ENCODE measurements at regions not wholly inside any gene's neighbourhood (a gene's known extent, or its start where the extent isn't known, plus 50 kb on each side); places are given as distances from the start of the nearest gene placed in this dataset.
A peak's percentile ranks its signal among the peaks of the same experiment; 100 is the strongest.

DNA sequence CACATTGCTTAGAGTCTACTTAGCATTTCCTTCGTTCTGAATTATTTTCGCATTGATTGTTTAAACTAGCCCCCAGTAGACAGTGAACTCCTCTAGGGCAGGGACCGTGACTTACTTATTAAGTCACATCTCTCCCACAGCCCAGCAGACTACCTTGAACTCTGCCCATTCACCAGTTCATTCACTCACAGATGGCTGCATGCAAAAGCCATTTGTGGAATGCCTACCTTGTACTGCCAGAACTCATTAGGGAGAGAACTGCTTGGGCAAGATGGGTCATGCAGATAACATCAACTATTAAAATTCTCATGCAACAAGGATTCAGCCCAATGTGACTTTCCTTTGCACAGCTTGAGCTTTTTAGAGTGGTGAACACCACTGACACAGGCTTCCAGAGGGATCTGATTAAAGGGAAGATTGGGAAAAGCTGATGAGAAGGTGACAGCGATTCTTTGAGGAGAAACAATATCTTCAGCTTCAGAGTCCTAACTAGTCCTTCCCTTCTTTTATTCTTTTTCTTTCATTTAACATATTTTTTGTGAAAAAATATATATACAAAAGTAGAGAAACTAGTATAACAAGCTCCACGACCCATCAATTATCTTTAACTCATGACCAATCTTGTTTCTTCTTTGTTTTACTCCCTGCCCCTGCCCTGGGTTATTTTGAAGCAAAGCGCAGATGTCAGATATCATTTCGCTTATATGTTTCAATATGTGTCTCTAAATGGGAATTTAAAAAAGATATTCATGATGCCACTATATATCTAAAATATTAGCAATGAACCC lies 273.9 kb downstream of the CDC5L start:
- in situ Hi-C loops (cut with HindIII; ENCODE audit: low sequenced_read_pairs): loop anchor here (25.0 kb wide), 2 partner anchors 426 to 1276 kb away; no protein-coding TSS in a partner anchor
- DNase-seq (ENCODE audit: low read depth): no peak
- H3K4me3 ChIP-seq (ENCODE audit: low read depth, low read length): no peak overlapping the region
- TF ChIP-seq, protein P1, sequence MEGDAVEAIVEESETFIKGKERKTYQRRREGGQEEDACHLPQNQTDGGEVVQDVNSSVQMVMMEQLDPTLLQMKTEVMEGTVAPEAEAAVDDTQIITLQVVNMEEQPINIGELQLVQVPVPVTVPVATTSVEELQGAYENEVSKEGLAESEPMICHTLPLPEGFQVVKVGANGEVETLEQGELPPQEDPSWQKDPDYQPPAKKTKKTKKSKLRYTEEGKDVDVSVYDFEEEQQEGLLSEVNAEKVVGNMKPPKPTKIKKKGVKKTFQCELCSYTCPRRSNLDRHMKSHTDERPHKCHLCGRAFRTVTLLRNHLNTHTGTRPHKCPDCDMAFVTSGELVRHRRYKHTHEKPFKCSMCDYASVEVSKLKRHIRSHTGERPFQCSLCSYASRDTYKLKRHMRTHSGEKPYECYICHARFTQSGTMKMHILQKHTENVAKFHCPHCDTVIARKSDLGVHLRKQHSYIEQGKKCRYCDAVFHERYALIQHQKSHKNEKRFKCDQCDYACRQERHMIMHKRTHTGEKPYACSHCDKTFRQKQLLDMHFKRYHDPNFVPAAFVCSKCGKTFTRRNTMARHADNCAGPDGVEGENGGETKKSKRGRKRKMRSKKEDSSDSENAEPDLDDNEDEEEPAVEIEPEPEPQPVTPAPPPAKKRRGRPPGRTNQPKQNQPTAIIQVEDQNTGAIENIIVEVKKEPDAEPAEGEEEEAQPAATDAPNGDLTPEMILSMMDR (IDR thresholded peaks at IDR 0.05; ENCODE audit: low read depth, low read length, missing control alignments): no peak

DNA sequence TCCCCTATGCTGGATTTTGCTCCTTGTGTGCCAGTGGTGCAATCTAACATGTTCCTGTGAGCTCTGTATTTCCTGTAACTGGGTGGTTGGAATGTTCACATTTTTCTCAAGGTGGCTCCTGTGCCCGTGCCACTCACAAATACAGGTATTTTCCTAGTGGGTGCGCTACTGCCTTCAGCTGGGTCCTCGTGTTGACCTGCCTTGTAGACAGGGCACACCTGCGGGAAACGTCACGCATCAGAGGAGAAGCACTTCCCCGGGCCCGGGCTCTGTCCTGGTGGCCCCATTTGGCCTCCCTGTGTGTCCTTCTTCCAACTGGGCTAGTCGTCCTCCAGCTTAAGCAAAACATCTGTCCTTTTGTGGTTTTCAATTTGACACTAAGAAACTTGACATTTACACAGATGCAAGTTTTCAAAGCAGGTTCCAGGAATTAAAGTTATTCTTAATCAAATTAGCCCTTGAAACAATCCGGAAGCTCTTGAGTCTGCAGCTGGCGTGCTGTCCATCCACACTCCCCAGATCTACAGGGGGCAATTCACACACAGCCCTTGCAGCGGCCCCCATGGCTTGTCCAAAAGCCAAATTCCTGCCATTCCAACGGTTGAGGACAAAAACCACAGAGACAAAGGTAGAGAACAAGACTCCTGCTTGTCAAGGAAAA lies 275.1 kb downstream of the CDC5L start:
- in situ Hi-C loops (cut with HindIII; ENCODE audit: low sequenced_read_pairs): loop anchor here (25.0 kb wide), 2 partner anchors 425 to 1275 kb away; no protein-coding TSS in a partner anchor
- peak; percentile 97 for DNase-seq (ENCODE audit: low read depth)
- no peak overlapping the region for H3K4me3 ChIP-seq (ENCODE audit: low read depth, low read length)
- TF ChIP-seq, protein P1 (IDR thresholded peaks at IDR 0.05; ENCODE audit: low read depth, low read length, missing control alignments): no peak

GRCh38 chr6:44663860-44664634 lies 276.5 kb downstream of the CDC5L start:
- no peak for DNase-seq (ENCODE audit: low read depth)
- in situ Hi-C loops (cut with HindIII; ENCODE audit: low sequenced_read_pairs): loop anchor here (25.0 kb wide), 2 partner anchors 423 to 1273 kb away; no protein-coding TSS in a partner anchor
- H3K4me3 ChIP-seq (ENCODE audit: low read depth, low read length): no peak overlapping the region
- TF ChIP-seq, protein P1 (IDR thresholded peaks at IDR 0.05; ENCODE audit: low read depth, low read length, missing control alignments): no peak

GRCh38 chr6:44664716-44665115 lies 277.2 kb downstream of the CDC5L start:
- TF ChIP-seq, protein P1 (IDR thresholded peaks at IDR 0.05; ENCODE audit: low read depth, low read length, missing control alignments): no peak
- DNase-seq (ENCODE audit: low read depth): no peak
- H3K4me3 ChIP-seq (ENCODE audit: low read depth, low read length): no peak overlapping the region
- in situ Hi-C loops (cut with HindIII; ENCODE audit: low sequenced_read_pairs): loop anchor here (25.0 kb wide), 2 partner anchors 423 to 1273 kb away; no protein-coding TSS in a partner anchor

DNA sequence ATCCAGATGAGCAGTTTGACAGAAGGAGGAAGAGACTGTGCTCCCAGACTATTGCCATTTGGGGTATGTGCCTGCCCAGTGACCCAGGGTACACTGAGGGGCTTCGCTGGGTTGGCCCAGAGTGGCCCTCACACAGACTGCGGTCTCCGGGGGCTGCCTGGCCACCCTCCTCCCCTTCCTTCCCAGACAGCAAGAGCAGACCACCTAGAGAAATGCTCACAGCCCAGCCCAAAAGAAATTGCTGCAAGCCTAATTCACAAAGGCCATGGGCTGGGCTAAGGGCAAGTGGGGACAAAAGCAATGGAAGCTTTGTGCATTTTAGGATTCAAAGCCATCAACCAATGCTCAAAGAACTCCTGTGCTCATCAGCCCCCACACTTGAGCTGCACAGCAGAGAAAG lies 277.6 kb downstream of the CDC5L start:
- in situ Hi-C loops (cut with HindIII; ENCODE audit: low sequenced_read_pairs): loop anchor here (25.0 kb wide), 2 partner anchors 422 to 1272 kb away; no protein-coding TSS in a partner anchor
- DNase-seq (ENCODE audit: low read depth): no peak
- TF ChIP-seq, protein P1 (IDR thresholded peaks at IDR 0.05; ENCODE audit: low read depth, low read length, missing control alignments): no peak
- H3K4me3 ChIP-seq (ENCODE audit: low read depth, low read length): no peak overlapping the region

GRCh38 chr6:44665683-44666082 lies 278.2 kb downstream of the CDC5L start:
- no peak for DNase-seq (ENCODE audit: low read depth)
- TF ChIP-seq, protein P1 (IDR thresholded peaks at IDR 0.05; ENCODE audit: low read depth, low read length, missing control alignments): no peak
- in situ Hi-C loops (cut with HindIII; ENCODE audit: low sequenced_read_pairs): loop anchor here (25.0 kb wide), 2 partner anchors 422 to 1272 kb away; no protein-coding TSS in a partner anchor
- no peak overlapping the region for H3K4me3 ChIP-seq (ENCODE audit: low read depth, low read length)
